Inflammatory macrophage (primary cell): ENCODE measurements at regions not wholly inside any gene's neighbourhood (a gene's known extent, or its start where the extent isn't known, plus 50 kb on each side); places are given as distances from the start of the nearest gene placed in this dataset.

Source experiments
- DNase-seq, 2 donors: peaks; one replicate each; pipeline ENCODE4 v3.0.0-alpha.2; 2020 to 2022

- no peak for DNase-seq
Observed at GRCh38 chr15:60095711-60096110, 91.6 kb downstream of the FOXB1 start.

GRCh38 chr15:60096157-60096556 is 92.0 kb downstream of the FOXB1 start:
- no peak for DNase-seq

GRCh38 chr15:60101416-60101815 is 97.3 kb downstream of the FOXB1 start:
- no peak for DNase-seq

GRCh38 chr15:60102748-60103147 is 98.6 kb downstream of the FOXB1 start:
- no peak for DNase-seq

GRCh38 chr15:60110909-60111308 is 106.8 kb downstream of the FOXB1 start:
- DNase-seq, result no peak

GRCh38 chr15:60115579-60116380 is 111.7 kb downstream of the FOXB1 start:
- DNase-seq, result no peak

- no peak for DNase-seq
Observed at GRCh38 chr15:60116456-60117089, 112.5 kb downstream of the FOXB1 start.

GRCh38 chr15:60118146-60118545 is 114.0 kb downstream of the FOXB1 start:
- no peak for DNase-seq

GRCh38 chr15:60118626-60119025 is 114.5 kb downstream of the FOXB1 start:
- DNase-seq, result no peak

- no peak for DNase-seq
Observed at GRCh38 chr15:60119101-60119500, 115.0 kb downstream of the FOXB1 start.

- no peak for DNase-seq
Observed at GRCh38 chr15:60120100-60120499, 116.0 kb downstream of the FOXB1 start.

- no peak for DNase-seq
Observed at GRCh38 chr15:60121845-60122244, 117.7 kb downstream of the FOXB1 start.

- no peak for DNase-seq
Observed at GRCh38 chr15:60122691-60123090, 118.6 kb downstream of the FOXB1 start.

- DNase-seq, result no peak
Observed at GRCh38 chr15:60124460-60125070, 120.5 kb downstream of the FOXB1 start.

- DNase-seq, result no peak
Observed at GRCh38 chr15:60125334-60125733, 121.2 kb downstream of the FOXB1 start.

- DNase-seq, result no peak
Observed at GRCh38 chr15:60126200-60126599, 122.1 kb downstream of the FOXB1 start.

- no peak for DNase-seq
Observed at GRCh38 chr15:60126661-60127060, 122.5 kb downstream of the FOXB1 start.

GRCh38 chr15:60128000-60128376 is 123.9 kb downstream of the FOXB1 start:
- DNase-seq, result no peak

- DNase-seq, result no peak
Observed at GRCh38 chr15:60128710-60129109, 124.6 kb downstream of the FOXB1 start.

GRCh38 chr15:60130398-60130797 is 126.3 kb downstream of the FOXB1 start:
- no peak for DNase-seq

- DNase-seq, result no peak
Observed at GRCh38 chr15:60130821-60131220, 126.7 kb downstream of the FOXB1 start.

GRCh38 chr15:60134609-60135008 is 130.5 kb downstream of the FOXB1 start:
- DNase-seq, result no peak

GRCh38 chr15:60135961-60136360 is 131.8 kb downstream of the FOXB1 start:
- no peak for DNase-seq
